Inflammatory macrophage (primary cell): ENCODE measurements at regions not wholly inside any gene's neighbourhood (a gene's known extent, or its start where the extent isn't known, plus 50 kb on each side); places are given as distances from the start of the nearest gene placed in this dataset.
"Not testable (repeated sequence)": the region's sequence is repeated elsewhere in the genome, so short reads cannot be mapped to it uniquely, and the experiment has no call there.

ENCODE experiments used
- DNase-seq, 2 donors: peaks; one replicate each; pipeline ENCODE4 v3.0.0-alpha.2; 2020 to 2022

- no peak for DNase-seq
These were observed 115.2 kb upstream of the RAB18 start for GRCh38 chr10:27388761-27389399.

- DNase-seq, result peak; percentile 6 to 57
These were observed 120.2 kb upstream of the RAB18 start for GRCh38 chr10:27383595-27384542.

GRCh38 chr10:27382176-27382575 lies 121.9 kb upstream of the RAB18 start:
- DNase-seq, result no peak

GRCh38 chr10:27380929-27381358 lies 123.2 kb upstream of the RAB18 start:
- DNase-seq, result no peak

- not testable (repeated sequence) for DNase-seq
These were observed 125.1 kb upstream of the RAB18 start for GRCh38 chr10:27379041-27379440.

- no peak for DNase-seq
These were observed 130.4 kb upstream of the RAB18 start for GRCh38 chr10:27373566-27374160.

- no peak for DNase-seq
These were observed 131.5 kb upstream of the ACBD5 start for GRCh38 chr10:27372095-27372494.

GRCh38 chr10:27371375-27371774 lies 130.8 kb upstream of the ACBD5 start:
- not testable (repeated sequence) for DNase-seq

GRCh38 chr10:27369880-27370279 lies 129.3 kb upstream of the ACBD5 start:
- no peak for DNase-seq

- DNase-seq, result no peak
These were observed 128.1 kb upstream of the ACBD5 start for GRCh38 chr10:27368706-27369105.

- no peak for DNase-seq
These were observed 126.2 kb upstream of the ACBD5 start for GRCh38 chr10:27366769-27367168.

GRCh38 chr10:27364028-27364427 lies 123.4 kb upstream of the ACBD5 start:
- no peak for DNase-seq

GRCh38 chr10:27360581-27361172 lies 120.1 kb upstream of the ACBD5 start:
- DNase-seq, result peak; percentile 88 to 92

- no peak for DNase-seq
These were observed 119.3 kb upstream of the ACBD5 start for GRCh38 chr10:27359792-27360355.

- DNase-seq, result no peak
These were observed 116.1 kb upstream of the ACBD5 start for GRCh38 chr10:27356738-27357137.

- peak in 1 of 2 donors; percentile 16 for DNase-seq
These were observed 115.4 kb upstream of the ACBD5 start for GRCh38 chr10:27355918-27356573.

- peak; percentile 39 to 58 for DNase-seq
These were observed 114.2 kb upstream of the ACBD5 start for GRCh38 chr10:27354643-27355270.

GRCh38 chr10:27354100-27354499 lies 113.5 kb upstream of the ACBD5 start:
- DNase-seq, result not testable (repeated sequence)

- DNase-seq, result no peak
These were observed 109.4 kb upstream of the ACBD5 start for GRCh38 chr10:27349987-27350386.

GRCh38 chr10:27347827-27348207 lies 107.2 kb upstream of the ACBD5 start:
- DNase-seq, result peak; percentile 19 to 43

GRCh38 chr10:27345455-27345920 lies 104.9 kb upstream of the ACBD5 start:
- peak; percentile 42 to 69 for DNase-seq
